ENCODE measurements at regions not wholly inside any gene's neighbourhood (a gene's known extent, or its start where the extent isn't known, plus 50 kb on each side); places are given as distances from the start of the nearest gene placed in this dataset.

DNA sequence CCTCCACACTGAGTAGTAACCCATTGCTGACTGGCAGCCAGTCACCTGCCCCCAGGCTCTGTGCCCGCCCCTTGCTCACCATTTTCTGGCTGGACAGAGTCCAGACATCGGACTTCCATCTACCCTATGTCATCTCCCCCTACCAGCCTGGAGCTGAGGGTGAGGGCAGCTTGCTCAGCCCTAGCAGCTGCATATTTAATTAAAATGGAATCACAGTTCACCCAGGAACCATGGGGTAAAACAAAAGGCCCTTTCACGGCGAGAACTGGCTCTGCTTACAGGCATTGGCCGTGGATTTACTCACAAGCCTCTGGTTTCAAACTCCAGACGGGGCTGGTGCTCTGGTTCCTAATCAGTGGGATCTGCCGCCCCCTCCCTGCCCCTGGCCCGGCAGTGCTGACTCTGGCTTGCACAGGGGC is 94.9 kb upstream of the ATP2B2 start (continued):
- TF ChIP-seq ZNF425 (CRISPR knock-in tag; conservative IDR thresholded peaks at IDR 0.05), result no peak
- TF ChIP-seq, protein P1, sequence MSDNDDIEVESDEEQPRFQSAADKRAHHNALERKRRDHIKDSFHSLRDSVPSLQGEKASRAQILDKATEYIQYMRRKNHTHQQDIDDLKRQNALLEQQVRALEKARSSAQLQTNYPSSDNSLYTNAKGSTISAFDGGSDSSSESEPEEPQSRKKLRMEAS (CRISPR knock-in tag; IDR thresholded peaks at IDR 0.05), result no peak
- TF ChIP-seq SP1 (CRISPR knock-in tag; conservative IDR thresholded peaks at IDR 0.05), result no peak
- TF ChIP-seq ZBTB21 (CRISPR knock-in tag; IDR thresholded peaks at IDR 0.05; ENCODE audit: borderline replicate concordance), result no peak
- no peak for TF ChIP-seq NFYB (CRISPR knock-in tag; conservative IDR thresholded peaks at IDR 0.05; ENCODE audit: low read depth)
- TF ChIP-seq, protein P2, sequence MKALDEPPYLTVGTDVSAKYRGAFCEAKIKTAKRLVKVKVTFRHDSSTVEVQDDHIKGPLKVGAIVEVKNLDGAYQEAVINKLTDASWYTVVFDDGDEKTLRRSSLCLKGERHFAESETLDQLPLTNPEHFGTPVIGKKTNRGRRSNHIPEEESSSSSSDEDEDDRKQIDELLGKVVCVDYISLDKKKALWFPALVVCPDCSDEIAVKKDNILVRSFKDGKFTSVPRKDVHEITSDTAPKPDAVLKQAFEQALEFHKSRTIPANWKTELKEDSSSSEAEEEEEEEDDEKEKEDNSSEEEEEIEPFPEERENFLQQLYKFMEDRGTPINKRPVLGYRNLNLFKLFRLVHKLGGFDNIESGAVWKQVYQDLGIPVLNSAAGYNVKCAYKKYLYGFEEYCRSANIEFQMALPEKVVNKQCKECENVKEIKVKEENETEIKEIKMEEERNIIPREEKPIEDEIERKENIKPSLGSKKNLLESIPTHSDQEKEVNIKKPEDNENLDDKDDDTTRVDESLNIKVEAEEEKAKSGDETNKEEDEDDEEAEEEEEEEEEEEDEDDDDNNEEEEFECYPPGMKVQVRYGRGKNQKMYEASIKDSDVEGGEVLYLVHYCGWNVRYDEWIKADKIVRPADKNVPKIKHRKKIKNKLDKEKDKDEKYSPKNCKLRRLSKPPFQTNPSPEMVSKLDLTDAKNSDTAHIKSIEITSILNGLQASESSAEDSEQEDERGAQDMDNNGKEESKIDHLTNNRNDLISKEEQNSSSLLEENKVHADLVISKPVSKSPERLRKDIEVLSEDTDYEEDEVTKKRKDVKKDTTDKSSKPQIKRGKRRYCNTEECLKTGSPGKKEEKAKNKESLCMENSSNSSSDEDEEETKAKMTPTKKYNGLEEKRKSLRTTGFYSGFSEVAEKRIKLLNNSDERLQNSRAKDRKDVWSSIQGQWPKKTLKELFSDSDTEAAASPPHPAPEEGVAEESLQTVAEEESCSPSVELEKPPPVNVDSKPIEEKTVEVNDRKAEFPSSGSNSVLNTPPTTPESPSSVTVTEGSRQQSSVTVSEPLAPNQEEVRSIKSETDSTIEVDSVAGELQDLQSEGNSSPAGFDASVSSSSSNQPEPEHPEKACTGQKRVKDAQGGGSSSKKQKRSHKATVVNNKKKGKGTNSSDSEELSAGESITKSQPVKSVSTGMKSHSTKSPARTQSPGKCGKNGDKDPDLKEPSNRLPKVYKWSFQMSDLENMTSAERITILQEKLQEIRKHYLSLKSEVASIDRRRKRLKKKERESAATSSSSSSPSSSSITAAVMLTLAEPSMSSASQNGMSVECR (CRISPR knock-in tag; IDR thresholded peaks at IDR 0.05; ENCODE audit: borderline replicate concordance), result no peak
- TF ChIP-seq EMX1 (CRISPR knock-in tag; IDR thresholded peaks at IDR 0.05), result no peak
- no peak for TF ChIP-seq ZNF423 (CRISPR knock-in tag; IDR thresholded peaks at IDR 0.05)
- TF ChIP-seq, protein P3, sequence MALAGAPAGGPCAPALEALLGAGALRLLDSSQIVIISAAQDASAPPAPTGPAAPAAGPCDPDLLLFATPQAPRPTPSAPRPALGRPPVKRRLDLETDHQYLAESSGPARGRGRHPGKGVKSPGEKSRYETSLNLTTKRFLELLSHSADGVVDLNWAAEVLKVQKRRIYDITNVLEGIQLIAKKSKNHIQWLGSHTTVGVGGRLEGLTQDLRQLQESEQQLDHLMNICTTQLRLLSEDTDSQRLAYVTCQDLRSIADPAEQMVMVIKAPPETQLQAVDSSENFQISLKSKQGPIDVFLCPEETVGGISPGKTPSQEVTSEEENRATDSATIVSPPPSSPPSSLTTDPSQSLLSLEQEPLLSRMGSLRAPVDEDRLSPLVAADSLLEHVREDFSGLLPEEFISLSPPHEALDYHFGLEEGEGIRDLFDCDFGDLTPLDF (CRISPR knock-in tag; IDR thresholded peaks at IDR 0.05), result no peak

DNA sequence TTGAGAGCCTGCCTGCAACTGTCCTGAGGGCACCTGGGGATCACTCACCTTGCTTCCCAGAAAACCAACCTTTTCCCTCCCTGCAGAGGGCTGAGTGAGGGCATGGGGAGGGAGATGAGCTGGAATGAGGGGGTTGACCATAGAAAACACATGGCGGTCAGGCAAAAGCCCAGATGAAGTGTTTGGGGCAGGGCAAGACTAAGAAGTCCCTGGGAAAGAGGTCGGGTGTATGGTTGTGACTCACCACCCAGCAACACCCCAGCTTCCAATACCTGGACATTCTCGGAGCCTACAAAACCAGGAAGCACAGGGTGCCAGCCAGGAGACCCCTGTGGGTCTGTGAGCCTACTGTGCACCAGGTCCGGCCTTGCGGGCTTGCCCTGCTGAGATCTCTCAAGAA is 95.3 kb upstream of the ATP2B2 start:
- Mint-ChIP-seq H3K4me3 (no peak overlapping the region), H3K27me3 (ENCODE audit: low read depth) (no peaks in the 10 kb centered on the region; the same call in 1 of the 2 replicates), H3K36me3 (no peaks in the 10 kb centered on the region), H3K9me3 (no peaks in the 10 kb centered on the region), H3K4me1 (peaks cover 8% of the 10 kb centered on the region; the same call in 1 of the 2 replicates), H3K27ac (no peak overlapping the region)
- no peak for ATAC-seq
- CTCF ChIA-PET, result no interaction called here
- no peak for DNase-seq (ENCODE audit: low spot score)
- POLR2A ChIA-PET, result no interaction called here
- TF ChIP-seq TCF7 (CRISPR knock-in tag; IDR thresholded peaks at IDR 0.05; ENCODE audit: low read depth) (no peak), ZNF232 (CRISPR knock-in tag; IDR thresholded peaks at IDR 0.05) (no peak), GRHL2 (CRISPR knock-in tag; IDR thresholded peaks at IDR 0.05; ENCODE audit: insufficient replicate concordance, severe bottlenecking) (no peak), ZNF671 (CRISPR knock-in tag; IDR thresholded peaks at IDR 0.05) (no peak), USF2 (CRISPR knock-in tag; IDR thresholded peaks at IDR 0.05) (no peak), NR3C1 (CRISPR knock-in tag; conservative IDR thresholded peaks at IDR 0.05; ENCODE audit: low read depth) (no peak), FOXK1 (CRISPR knock-in tag; IDR thresholded peaks at IDR 0.05) (no peak), NFE2L1 (CRISPR knock-in tag; IDR thresholded peaks at IDR 0.05) (no peak)
- TF ChIP-seq, protein P4, sequence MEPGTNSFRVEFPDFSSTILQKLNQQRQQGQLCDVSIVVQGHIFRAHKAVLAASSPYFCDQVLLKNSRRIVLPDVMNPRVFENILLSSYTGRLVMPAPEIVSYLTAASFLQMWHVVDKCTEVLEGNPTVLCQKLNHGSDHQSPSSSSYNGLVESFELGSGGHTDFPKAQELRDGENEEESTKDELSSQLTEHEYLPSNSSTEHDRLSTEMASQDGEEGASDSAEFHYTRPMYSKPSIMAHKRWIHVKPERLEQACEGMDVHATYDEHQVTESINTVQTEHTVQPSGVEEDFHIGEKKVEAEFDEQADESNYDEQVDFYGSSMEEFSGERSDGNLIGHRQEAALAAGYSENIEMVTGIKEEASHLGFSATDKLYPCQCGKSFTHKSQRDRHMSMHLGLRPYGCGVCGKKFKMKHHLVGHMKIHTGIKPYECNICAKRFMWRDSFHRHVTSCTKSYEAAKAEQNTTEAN (CRISPR knock-in tag; IDR thresholded peaks at IDR 0.05), result no peak
